Trophoblast cell (in vitro differentiated cells and primary cell): ENCODE measurements at regions not wholly inside any gene's neighbourhood (a gene's known extent, or its start where the extent isn't known, plus 50 kb on each side); places are given as distances from the start of the nearest gene placed in this dataset.

ENCODE experiments used
- DNase-seq, 2 donors: peaks; one replicate each; pipeline ENCODE4 v3.0.0-alpha.2; 2016
- H2AFZ ChIP-seq: 2 replicates; pipeline ENCODE4 v1.6.1; 2013; ENCODE audit warnings: low read length, moderate library complexity, mild to moderate bottlenecking; ENCODE audit not compliant: insufficient read depth, poor library complexity
- H2AK5ac ChIP-seq: 2 replicates; pipeline ENCODE4 v1.6.1; 2013; ENCODE audit warnings: mild to moderate bottlenecking, low read length
- H2BK120ac ChIP-seq: 2 replicates; pipeline ENCODE4 v1.6.1; 2013; ENCODE audit warnings: low read length, mild to moderate bottlenecking, moderate library complexity; ENCODE audit not compliant: insufficient read depth, poor library complexity
- H2BK12ac ChIP-seq: 2 replicates; pipeline ENCODE4 v1.6.1; 2013; ENCODE audit warnings: mild to moderate bottlenecking, low read length, moderate library complexity
- H2BK5ac ChIP-seq: 2 replicates; pipeline ENCODE4 v1.6.1; 2013; ENCODE audit warnings: low read length, low read depth, moderate library complexity, mild to moderate bottlenecking; ENCODE audit not compliant: poor library complexity
- H3K14ac ChIP-seq: 2 replicates; pipeline ENCODE4 v1.6.1; 2013; ENCODE audit warnings: mild to moderate bottlenecking, low read length
- H3K18ac ChIP-seq: 2 replicates; pipeline ENCODE4 v1.6.1; 2013; ENCODE audit warnings: mild to moderate bottlenecking, low read length
- H3K23ac ChIP-seq: 2 replicates; pipeline ENCODE4 v1.6.1; 2013; ENCODE audit warnings: low read length
- H3K27ac ChIP-seq: 2 replicates; pipeline ENCODE4 v1.5.1; 2013; ENCODE audit warnings: low read depth, mild to moderate bottlenecking, inconsistent platforms, low read length, moderate library complexity
- H3K27me3 ChIP-seq: 2 replicates; pipeline ENCODE4 v1.6.1; 2013; ENCODE audit warnings: inconsistent platforms, mild to moderate bottlenecking, low read length, moderate library complexity; ENCODE audit not compliant: insufficient read depth
- H3K36me3 ChIP-seq, 2 experiments: 1 replicate in 1 of 2; 2 replicates in 1 of 2; pipeline ENCODE4 v1.6.1; 2013; ENCODE audit warnings: low read length in 2 of 2, mild to moderate bottlenecking in 2 of 2, moderate library complexity in 1 of 2; ENCODE audit not compliant: insufficient read depth in 2 of 2, control insufficient read depth in 1 of 2
- H3K4ac ChIP-seq: 2 replicates; pipeline ENCODE4 v1.6.1; 2013; ENCODE audit warnings: low read depth, mild to moderate bottlenecking, low read length, moderate library complexity
- H3K4me1 ChIP-seq, 2 experiments: 1 replicate in 1 of 2; 2 replicates in 1 of 2; pipeline ENCODE4 v1.6.1; 2013; ENCODE audit warnings: low read length in 2 of 2, mild to moderate bottlenecking in 2 of 2, moderate library complexity in 1 of 2; ENCODE audit not compliant: insufficient read depth in 2 of 2, control insufficient read depth in 1 of 2
- H3K4me2 ChIP-seq: 2 replicates; pipeline ENCODE4 v1.6.1; 2013; ENCODE audit warnings: inconsistent platforms, mild to moderate bottlenecking, low read length, moderate library complexity
- H3K4me3 ChIP-seq: 2 replicates; pipeline ENCODE4 v1.5.1; 2013; ENCODE audit warnings: mild to moderate bottlenecking, low read depth, low read length, inconsistent platforms
- H3K79me1 ChIP-seq: one replicate; pipeline ENCODE4 v1.6.1; 2013; ENCODE audit warnings: low read length
- H3K79me2 ChIP-seq: 2 replicates; pipeline ENCODE4 v1.6.1; 2013; ENCODE audit warnings: low read length, mild to moderate bottlenecking; ENCODE audit not compliant: control insufficient read depth, insufficient read depth, poor library complexity
- H3K9ac ChIP-seq: 2 replicates; pipeline ENCODE4 v1.6.1; 2013; ENCODE audit warnings: mild to moderate bottlenecking, low read length
- H3K9me3 ChIP-seq: 2 replicates; pipeline ENCODE4 v1.6.1; 2013; ENCODE audit warnings: low read depth, mild to moderate bottlenecking, control low read depth, inconsistent platforms, low read length; ENCODE audit not compliant: insufficient read depth
- H4K12ac ChIP-seq: 2 replicates; pipeline ENCODE4 v1.6.1; 2013; ENCODE audit warnings: low read depth, mild to moderate bottlenecking, low read length, moderate library complexity
- H4K8ac ChIP-seq: 2 replicates; pipeline ENCODE4 v1.6.1; 2013; ENCODE audit warnings: low read depth, mild to moderate bottlenecking, low read length, moderate library complexity
- H4K91ac ChIP-seq: one replicate; pipeline ENCODE4 v1.6.1; 2013; ENCODE audit warnings: low read depth, mild to moderate bottlenecking, low read length, moderate library complexity
- whole genome bisulfite sequencing: extraction: QIAGEN DNeasy Blood & Tissue Kit; methylation state at CpG from one replicate; pipeline ENCODE4 v1.1.7; 2013; ENCODE audit warnings: missing lambda C conversion rate; ENCODE audit not compliant: insufficient read length, insufficient coverage; ENCODE audit errors: extremely low coverage; 5-methylcytosine and 5-hydroxymethylcytosine counted together

DNA sequence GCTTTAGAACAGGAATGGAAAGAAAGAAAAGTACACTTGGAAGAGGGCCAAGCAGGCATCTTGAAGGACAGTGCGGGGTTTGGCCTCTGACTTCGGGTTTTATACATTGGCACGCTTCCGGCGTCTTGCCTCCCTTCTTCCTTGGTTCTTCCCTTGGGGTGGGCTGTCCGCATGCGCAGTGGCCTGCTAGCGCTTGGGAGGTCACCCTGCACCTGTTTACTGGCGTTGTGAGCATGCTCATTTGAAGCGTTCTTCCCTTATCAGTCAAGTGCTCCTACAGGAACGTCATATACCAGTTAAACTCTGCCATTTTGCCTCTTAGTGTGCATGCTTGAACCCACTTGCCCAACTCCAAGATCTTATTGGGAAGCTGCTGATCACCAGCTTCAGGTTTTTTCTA is 230.0 kb downstream of the TTLL2 start:
- no CpG with 5 or more reads among the region's 11 CpGs for WGBS
- Histone ChIP-seq H2BK120ac (no peak overlapping the region), H3K9ac (no peak overlapping the region)

DNA sequence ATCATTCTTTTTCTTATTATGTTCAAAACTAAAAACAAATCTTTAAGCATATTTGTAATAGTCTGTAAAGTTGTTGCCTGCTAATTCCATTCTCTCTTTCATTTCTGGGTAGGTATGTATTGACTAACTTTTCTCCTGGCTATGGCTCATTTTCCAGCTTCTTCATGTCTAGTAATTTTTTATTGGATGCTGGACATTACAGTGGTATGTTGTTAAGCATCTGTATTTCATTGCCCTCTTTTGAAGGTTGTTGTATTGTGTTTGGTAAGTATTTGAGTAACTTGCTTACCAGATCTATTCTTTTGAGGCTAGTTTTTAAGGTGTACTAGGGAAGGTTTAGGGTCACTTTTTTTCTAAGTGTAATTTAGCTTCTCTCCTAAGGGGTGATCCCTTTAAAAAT is 230.9 kb downstream of the TTLL2 start:
- H3K14ac ChIP-seq = no peak overlapping the region
- H3K27me3 ChIP-seq = no peaks in the 10 kb centered on the region
- H3K18ac ChIP-seq = no peak overlapping the region
- DNase-seq = no peak
- H4K8ac ChIP-seq = no peak overlapping the region
- no peak overlapping the region for H3K9ac ChIP-seq
- no peak overlapping the region for H2BK5ac ChIP-seq
- no peak overlapping the region for H2AK5ac ChIP-seq
- no peaks in the 10 kb centered on the region for H3K36me3 ChIP-seq
- no peaks in the 10 kb centered on the region for H3K4me1 ChIP-seq
- no peak overlapping the region for H2BK120ac ChIP-seq
- H2BK12ac ChIP-seq = no peak overlapping the region
- no peak overlapping the region for H4K91ac ChIP-seq
- H3K27ac ChIP-seq = no peak overlapping the region
- no peak overlapping the region for H3K4me2 ChIP-seq
- no peak overlapping the region for H3K23ac ChIP-seq
- no peaks in the 10 kb centered on the region for H3K79me2 ChIP-seq
- no peak overlapping the region for H4K12ac ChIP-seq
- H3K4me3 ChIP-seq = no peak overlapping the region
- H3K79me1 ChIP-seq = no peaks in the 10 kb centered on the region
- H3K4ac ChIP-seq = no peak overlapping the region
- no peak overlapping the region for H2AFZ ChIP-seq
- peaks cover 4% of the 10 kb centered on the region for H3K9me3 ChIP-seq

More for the DNA sequence above, 230.0 kb downstream of the TTLL2 start:
- H4K8ac ChIP-seq = no peak overlapping the region
- H3K4me3 ChIP-seq = no peak overlapping the region
- H3K79me1 ChIP-seq = no peaks in the 10 kb centered on the region
- H3K79me2 ChIP-seq = no peaks in the 10 kb centered on the region
- H3K4me2 ChIP-seq = no peak overlapping the region
- H3K27me3 ChIP-seq = no peaks in the 10 kb centered on the region
- H3K27ac ChIP-seq = no peak overlapping the region
- H3K4ac ChIP-seq = no peak overlapping the region
- no peak overlapping the region for H2AFZ ChIP-seq
- H3K4me1 ChIP-seq = no peaks in the 10 kb centered on the region
- peaks cover 4% of the 10 kb centered on the region for H3K9me3 ChIP-seq
- H3K18ac ChIP-seq = no peak overlapping the region
- no peaks in the 10 kb centered on the region for H3K36me3 ChIP-seq
- no peak overlapping the region for H3K23ac ChIP-seq
- no peak overlapping the region for H2AK5ac ChIP-seq
- no peak overlapping the region for H2BK5ac ChIP-seq
- no peak overlapping the region for H4K91ac ChIP-seq
- H2BK12ac ChIP-seq = no peak overlapping the region
- no peak overlapping the region for H4K12ac ChIP-seq
- H3K14ac ChIP-seq = no peak overlapping the region
- DNase-seq = no peak

DNA sequence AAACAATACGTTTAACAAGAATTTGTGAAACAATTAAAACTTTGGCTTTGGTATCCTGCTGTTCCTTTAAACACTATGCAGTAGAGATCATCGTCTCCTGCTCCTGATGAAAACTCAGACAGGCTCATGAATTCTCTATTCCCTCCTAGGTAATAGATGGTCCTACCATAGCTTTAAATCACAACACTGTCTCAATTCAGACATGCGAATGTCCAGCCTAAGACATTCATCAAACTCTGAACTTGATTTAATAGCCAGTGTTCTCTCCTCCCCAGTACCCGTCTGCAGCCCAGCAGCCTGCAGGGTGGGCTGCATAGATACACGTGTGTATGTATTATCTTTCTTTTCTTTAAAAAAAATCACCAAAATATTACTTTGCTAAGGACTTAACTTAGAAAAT is 232.8 kb downstream of the TTLL2 start:
- Histone ChIP-seq H2AK5ac (no peak overlapping the region), H2BK120ac (no peak overlapping the region), H3K4me2 (no peak overlapping the region), H3K4me1 (no peaks in the 10 kb centered on the region), H3K27ac (no peak overlapping the region), H2AFZ (no peak overlapping the region), H4K8ac (no peak overlapping the region), H3K4me3 (no peak overlapping the region), H3K27me3 (no peaks in the 10 kb centered on the region), H4K12ac (no peak overlapping the region), H3K9me3 (peaks cover 5% of the 10 kb centered on the region), H3K14ac (no peak overlapping the region), H2BK5ac (no peak overlapping the region), H3K23ac (no peak overlapping the region), H3K79me2 (no peaks in the 10 kb centered on the region), H3K79me1 (no peaks in the 10 kb centered on the region), H3K36me3 (no peaks in the 10 kb centered on the region), H3K18ac (no peak overlapping the region), H3K9ac (no peak overlapping the region), H3K4ac (no peak overlapping the region), H4K91ac (no peak overlapping the region), H2BK12ac (no peak overlapping the region)
- no peak for DNase-seq
- WGBS = no CpG with 5 or more reads among the region's 5 CpGs

DNA sequence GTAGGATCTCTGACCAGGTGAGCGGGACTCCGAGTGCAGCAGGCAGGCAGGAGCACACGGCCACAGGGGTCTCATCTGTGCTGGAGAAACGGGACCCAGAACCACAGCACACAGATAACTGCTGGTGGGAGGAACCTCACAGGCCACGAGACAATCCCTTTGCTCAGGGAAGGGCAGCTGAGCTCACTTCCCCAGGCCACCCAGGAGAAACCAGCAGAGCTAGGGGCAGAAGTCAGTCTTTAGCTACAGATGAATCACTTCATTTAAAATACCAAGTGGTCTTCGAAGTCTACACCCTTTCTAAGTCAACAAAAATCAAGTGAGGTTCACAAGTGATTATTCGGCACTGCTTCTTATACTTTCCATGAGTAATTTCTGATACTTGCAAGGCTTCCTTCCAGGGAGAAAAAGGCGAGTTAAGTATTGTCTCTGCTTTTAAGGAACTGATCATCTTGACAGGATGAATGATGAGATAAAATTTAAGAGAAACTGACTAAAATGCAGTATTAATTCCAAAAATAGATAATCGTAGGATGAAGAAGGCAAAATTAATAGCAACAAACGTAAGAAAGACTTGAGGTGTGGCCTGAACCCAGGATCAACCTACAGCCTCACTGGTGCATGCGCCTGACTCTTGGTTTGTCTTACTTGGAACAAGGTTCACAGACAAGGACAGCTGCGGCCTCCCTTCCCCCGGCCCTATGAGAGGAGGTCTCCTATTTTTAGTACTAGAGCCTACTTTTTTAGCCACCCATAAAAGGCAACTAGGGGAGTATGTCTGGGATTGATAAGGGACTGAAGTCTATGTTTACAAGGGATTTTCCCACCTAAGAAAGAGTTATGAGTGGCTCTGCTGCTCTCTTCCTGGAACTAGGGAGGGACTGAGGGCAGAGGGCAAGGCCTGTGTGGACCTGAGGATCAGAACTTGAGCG is 233.6 kb downstream of the TTLL2 start:
- Histone ChIP-seq H3K4ac (no peak overlapping the region), H3K9me3 (peaks cover 8% of the 10 kb centered on the region), H3K23ac (no peak overlapping the region), H2AK5ac (no peak overlapping the region), H2BK120ac (no peak overlapping the region), H2BK5ac (no peak overlapping the region), H4K8ac (no peak overlapping the region), H3K36me3 (no peaks in the 10 kb centered on the region), H3K27ac (no peak overlapping the region), H4K12ac (no peak overlapping the region), H3K14ac (no peak overlapping the region), H3K4me1 (no peaks in the 10 kb centered on the region), H2BK12ac (no peak overlapping the region), H2AFZ (no peak overlapping the region), H3K79me2 (no peaks in the 10 kb centered on the region), H4K91ac (no peak overlapping the region), H3K79me1 (no peaks in the 10 kb centered on the region), H3K4me3 (no peak overlapping the region), H3K4me2 (no peak overlapping the region), H3K27me3 (no peaks in the 10 kb centered on the region), H3K9ac (no peak overlapping the region), H3K18ac (no peak overlapping the region)
- WGBS = no CpG with 5 or more reads among the region's 14 CpGs
- no peak for DNase-seq
